Mammary epithelial cell (primary cell): ENCODE measurements at regions not wholly inside any gene's neighbourhood (a gene's known extent, or its start where the extent isn't known, plus 50 kb on each side); places are given as distances from the start of the nearest gene placed in this dataset.

Experiments used
- EZH2 ChIP-seq: IDR thresholded peaks from 2 replicates; pipeline ENCODE4 v1.6.1; 2012; ENCODE audit warnings: low read length, inconsistent platforms, borderline replicate concordance
- TF ChIP-seq, protein P1 (sequence below), 2 donors: IDR thresholded peaks in 1 of 2; conservative IDR thresholded peaks in 1 of 2; 2 replicates each; pipeline ENCODE4 v1.5.1; 2011 to 2012; ENCODE audit warnings: inconsistent platforms in 2 of 2, low read length in 2 of 2, mild to moderate bottlenecking in 2 of 2, control low read depth in 1 of 2, low read depth in 1 of 2; ENCODE audit not compliant: insufficient read depth in 1 of 2; ENCODE audit errors: extremely low read depth in 1 of 2

DNA sequence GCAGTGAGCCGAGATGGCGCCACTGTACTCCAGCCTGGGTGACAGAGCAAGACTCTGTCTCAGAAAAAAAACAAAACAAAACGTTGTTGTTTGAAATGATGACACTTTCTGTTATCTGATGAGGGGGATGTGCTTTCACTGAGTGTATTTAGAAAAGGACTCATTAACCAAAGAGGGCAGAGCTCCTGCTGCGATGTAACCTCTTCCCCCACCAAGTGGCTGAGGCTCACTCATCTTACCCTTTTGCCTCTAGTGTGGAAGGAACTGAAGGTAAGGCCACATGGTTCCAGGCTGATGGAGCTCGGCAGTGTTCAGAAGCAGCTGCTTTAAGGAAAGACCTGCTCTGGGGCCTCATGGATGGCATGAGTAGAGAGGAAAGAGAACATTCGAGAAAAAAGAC, 105.7 kb upstream of the RUNX1 start:
- TF ChIP-seq, protein P1, sequence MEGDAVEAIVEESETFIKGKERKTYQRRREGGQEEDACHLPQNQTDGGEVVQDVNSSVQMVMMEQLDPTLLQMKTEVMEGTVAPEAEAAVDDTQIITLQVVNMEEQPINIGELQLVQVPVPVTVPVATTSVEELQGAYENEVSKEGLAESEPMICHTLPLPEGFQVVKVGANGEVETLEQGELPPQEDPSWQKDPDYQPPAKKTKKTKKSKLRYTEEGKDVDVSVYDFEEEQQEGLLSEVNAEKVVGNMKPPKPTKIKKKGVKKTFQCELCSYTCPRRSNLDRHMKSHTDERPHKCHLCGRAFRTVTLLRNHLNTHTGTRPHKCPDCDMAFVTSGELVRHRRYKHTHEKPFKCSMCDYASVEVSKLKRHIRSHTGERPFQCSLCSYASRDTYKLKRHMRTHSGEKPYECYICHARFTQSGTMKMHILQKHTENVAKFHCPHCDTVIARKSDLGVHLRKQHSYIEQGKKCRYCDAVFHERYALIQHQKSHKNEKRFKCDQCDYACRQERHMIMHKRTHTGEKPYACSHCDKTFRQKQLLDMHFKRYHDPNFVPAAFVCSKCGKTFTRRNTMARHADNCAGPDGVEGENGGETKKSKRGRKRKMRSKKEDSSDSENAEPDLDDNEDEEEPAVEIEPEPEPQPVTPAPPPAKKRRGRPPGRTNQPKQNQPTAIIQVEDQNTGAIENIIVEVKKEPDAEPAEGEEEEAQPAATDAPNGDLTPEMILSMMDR (conservative IDR thresholded peaks at IDR 0.05 in 1 of 2, IDR thresholded peaks at IDR 0.05 in 1 of 2; ENCODE audit: extremely low read depth in 1 of 2, insufficient read depth in 1 of 2, low read depth in 1 of 2, low read length in 2 of 2), result no peak
- TF ChIP-seq EZH2, result no peak
